Activated naive CD4-positive, alpha-beta T cell treated with anti-CD3 and anti-CD28 coated beads for 36 hours (primary cell): ENCODE measurements at regions not wholly inside any gene's neighbourhood (a gene's known extent, or its start where the extent isn't known, plus 50 kb on each side); places are given as distances from the start of the nearest gene placed in this dataset.
"Not testable (repeated sequence)": the region's sequence is repeated elsewhere in the genome, so short reads cannot be mapped to it uniquely, and the experiment has no call there.

Experiments used
- CTCF ChIA-PET: fragments of 350-600 bp; sonication (Branson Sonifier 250); formaldehyde crosslinking; loops from one replicate; lab custom pipeline; 2021; ENCODE audit warnings: antibody characterized with exemption; lab: Charles Lee
- DNase-seq: peaks from one replicate; pipeline ENCODE4 v3.0.0-alpha.2; 2020
- H3K27ac Mint-ChIP-seq: one replicate; pipeline ENCODE4 v1.8.0; 2021; ENCODE audit warnings: mild to moderate bottlenecking, mixed read lengths
- H3K27me3 Mint-ChIP-seq: one replicate; pipeline ENCODE4 v1.8.0; 2021; ENCODE audit warnings: low read depth, mixed read lengths
- H3K36me3 Mint-ChIP-seq: one replicate; pipeline ENCODE4 v1.8.0; 2021; ENCODE audit warnings: low read depth, mixed read lengths
- H3K4me1 Mint-ChIP-seq: one replicate; pipeline ENCODE4 v1.8.0; 2021; ENCODE audit warnings: low read depth, mixed read lengths
- H3K4me3 Mint-ChIP-seq: one replicate; pipeline ENCODE4 v1.8.0; 2021; ENCODE audit warnings: mild to moderate bottlenecking, moderate library complexity, mixed read lengths
- H3K9me3 Mint-ChIP-seq: one replicate; pipeline ENCODE4 v1.8.0; 2021; ENCODE audit warnings: mixed read lengths
- intact Hi-C: fragments of 100-400 bp; cut with micrococcal nuclease; formaldehyde crosslinking; loops from one replicate; pipeline ENCODE4 v1.15.1; 2023

DNA sequence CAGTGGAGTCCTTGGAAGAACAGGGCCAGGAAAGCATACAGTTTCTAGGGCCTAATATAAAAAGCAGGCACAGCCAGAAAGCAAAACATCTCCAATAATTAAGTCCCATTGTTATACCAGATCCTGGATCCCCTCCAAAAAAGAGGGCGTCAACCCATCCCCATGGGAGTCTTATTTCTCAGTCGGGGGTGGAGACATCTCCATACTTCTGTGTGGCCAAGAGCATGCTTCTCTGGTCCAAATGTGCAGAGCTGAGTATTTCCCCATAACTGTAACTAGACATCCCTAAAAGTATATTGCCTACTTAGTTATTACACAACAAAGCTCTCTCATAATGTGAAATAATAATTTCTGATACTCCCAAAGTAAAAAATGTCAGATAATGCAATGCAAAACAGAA is 104.2 kb upstream of the SOX13 start:
- CTCF ChIA-PET = interaction anchor here (0.7 kb wide), 1 partner anchor 342 kb away, joined by 5 read pairs; the partner anchor contains the start of gene ATP2B4
- Mint-ChIP-seq H3K9me3 (peaks cover 10% of the 10 kb centered on the region), H3K27me3 (peaks cover 2% of the 10 kb centered on the region), H3K4me1 (no peaks in the 10 kb centered on the region), H3K36me3 (peaks cover 1% of the 10 kb centered on the region), H3K27ac (no peak overlapping the region), H3K4me3 (no peak overlapping the region)
- DNase-seq = no peak
- intact Hi-C loops = no loop called here

DNA sequence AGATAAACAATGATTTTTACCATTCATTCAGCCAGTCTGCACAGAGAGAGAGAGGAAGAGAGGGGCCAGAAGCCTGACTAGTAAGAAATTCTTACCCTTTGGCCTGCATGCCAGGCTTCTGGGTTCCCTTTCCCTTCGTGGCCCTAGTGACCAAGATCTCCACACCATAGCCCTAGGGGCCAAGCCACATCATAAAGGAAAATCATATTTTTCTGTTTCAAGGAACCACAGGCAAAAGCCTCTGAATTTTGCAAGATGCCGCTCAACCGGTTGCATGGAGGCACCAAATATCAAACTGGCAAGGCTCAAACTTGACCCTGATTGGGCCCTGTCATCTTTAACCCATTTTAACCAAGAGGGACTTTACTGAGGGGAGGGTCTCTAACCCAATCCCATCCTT is 103.1 kb upstream of the SOX13 start:
- H3K27me3 Mint-ChIP-seq = peaks cover 2% of the 10 kb centered on the region
- DNase-seq = no peak
- CTCF ChIA-PET = no interaction called here
- peaks cover 17% of the 10 kb centered on the region for H3K9me3 Mint-ChIP-seq
- no peaks in the 10 kb centered on the region for H3K4me1 Mint-ChIP-seq
- H3K36me3 Mint-ChIP-seq = peaks cover 1% of the 10 kb centered on the region
- intact Hi-C loops = no loop called here
- H3K27ac Mint-ChIP-seq = no peak overlapping the region
- no peak overlapping the region for H3K4me3 Mint-ChIP-seq

DNA sequence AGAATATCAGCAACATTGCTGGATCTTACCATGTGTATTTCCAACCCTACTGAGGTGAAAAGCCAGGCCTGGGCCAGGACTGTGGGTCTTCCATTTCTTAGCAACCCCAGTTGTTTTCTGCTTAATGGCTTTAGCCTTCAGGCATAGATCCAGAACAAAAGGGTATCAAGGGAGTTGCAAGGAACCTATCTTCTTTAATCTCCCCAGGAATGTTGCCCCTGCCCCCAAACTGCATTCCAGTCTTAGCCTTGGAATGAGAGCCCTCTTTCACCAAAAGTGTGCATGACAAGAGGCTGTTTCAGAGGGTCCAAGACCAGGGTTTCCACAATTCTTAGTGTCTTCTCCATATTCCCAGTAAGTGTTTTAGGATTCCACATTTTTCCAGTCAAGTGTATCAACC is 87.9 kb upstream of the SOX13 start:
- H3K9me3 Mint-ChIP-seq = no peaks in the 10 kb centered on the region
- no peak overlapping the region for H3K27ac Mint-ChIP-seq
- H3K36me3 Mint-ChIP-seq = no peaks in the 10 kb centered on the region
- CTCF ChIA-PET = no interaction called here
- H3K27me3 Mint-ChIP-seq = no peaks in the 10 kb centered on the region
- intact Hi-C loops = no loop called here
- no peak overlapping the region for H3K4me3 Mint-ChIP-seq
- no peaks in the 10 kb centered on the region for H3K4me1 Mint-ChIP-seq
- no peak for DNase-seq

DNA sequence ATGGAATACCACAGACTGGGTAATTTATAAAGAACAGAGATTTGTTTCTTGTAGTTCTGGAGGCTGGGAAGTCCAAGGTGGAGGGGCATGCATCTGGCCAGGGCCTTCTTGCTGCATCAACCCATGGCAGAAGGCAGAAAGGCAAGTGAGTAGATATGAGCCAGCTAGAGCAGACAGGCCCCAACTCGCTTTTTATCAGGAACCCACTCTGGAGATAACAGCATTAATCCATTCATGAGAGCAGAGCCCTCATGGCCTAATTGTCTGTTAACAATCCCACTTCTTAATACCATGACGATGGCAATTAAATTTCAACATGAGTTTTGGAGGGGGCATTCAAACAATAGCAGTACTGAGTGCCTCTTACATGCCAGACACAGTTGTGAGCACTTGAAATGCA is 87.2 kb upstream of the SOX13 start:
- DNase-seq = no peak
- Mint-ChIP-seq H3K9me3 (no peaks in the 10 kb centered on the region), H3K27me3 (no peaks in the 10 kb centered on the region), H3K27ac (no peak overlapping the region), H3K4me1 (no peaks in the 10 kb centered on the region), H3K36me3 (no peaks in the 10 kb centered on the region), H3K4me3 (no peak overlapping the region)
- intact Hi-C loops = no loop called here
- CTCF ChIA-PET = no interaction called here

DNA sequence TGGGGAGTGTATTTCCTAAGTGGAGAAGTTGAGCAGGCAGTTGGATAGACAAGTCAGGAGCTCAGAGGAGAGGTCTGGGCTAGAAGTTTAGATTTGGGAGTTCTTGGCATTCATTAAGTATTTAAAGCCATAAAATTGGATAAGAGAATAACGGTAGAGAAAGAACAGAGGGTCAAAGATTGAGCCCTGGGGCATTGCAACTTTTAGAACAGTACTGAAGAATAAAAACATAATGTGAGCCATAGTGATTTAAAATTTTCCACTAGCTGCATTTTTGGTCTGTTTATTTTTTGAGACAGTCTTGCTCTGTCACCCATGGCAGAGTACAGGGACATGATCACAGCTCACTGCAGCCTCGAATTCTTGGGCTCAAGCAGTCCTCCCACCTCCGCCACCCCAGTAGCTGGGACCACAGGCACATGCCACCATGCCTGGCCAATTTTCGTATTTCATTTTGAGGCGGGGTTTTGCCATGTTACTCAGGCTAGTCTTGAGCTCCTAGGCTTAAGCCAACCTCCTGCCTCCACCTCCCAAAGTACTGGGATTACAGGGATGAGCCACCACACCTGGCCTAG is 85.9 kb upstream of the SOX13 start:
- Mint-ChIP-seq H3K9me3 (no peaks in the 10 kb centered on the region), H3K36me3 (no peaks in the 10 kb centered on the region), H3K4me3 (no peak overlapping the region), H3K27me3 (no peaks in the 10 kb centered on the region), H3K27ac (no peak overlapping the region), H3K4me1 (no peaks in the 10 kb centered on the region)
- intact Hi-C loops = no loop called here
- CTCF ChIA-PET = no interaction called here
- DNase-seq = no peak

DNA sequence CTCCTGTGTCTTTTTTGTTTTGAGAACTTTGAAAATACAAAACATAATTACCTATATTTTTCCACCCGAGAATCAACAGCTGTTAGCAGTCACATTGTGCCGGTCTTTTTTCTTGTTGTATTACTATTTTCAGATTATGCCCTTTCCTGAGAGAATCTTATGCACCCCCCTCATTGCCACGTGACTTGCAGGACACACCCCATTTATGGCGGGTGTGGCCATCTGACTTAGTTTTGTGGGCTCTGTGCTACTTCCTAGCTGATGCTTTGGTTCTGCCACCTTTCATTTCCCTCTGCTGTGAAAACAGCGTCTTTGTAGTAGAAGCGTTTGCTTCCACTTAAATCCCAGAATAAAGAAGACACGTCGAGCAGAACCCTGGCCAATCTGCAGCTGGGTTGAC is 82.8 kb upstream of the SOX13 start:
- Mint-ChIP-seq H3K27me3 (peaks cover 7% of the 10 kb centered on the region), H3K4me1 (no peaks in the 10 kb centered on the region), H3K9me3 (no peaks in the 10 kb centered on the region), H3K27ac (no peak overlapping the region), H3K36me3 (no peaks in the 10 kb centered on the region), H3K4me3 (no peak overlapping the region)
- intact Hi-C loops = no loop called here
- CTCF ChIA-PET = no interaction called here
- no peak for DNase-seq

DNA sequence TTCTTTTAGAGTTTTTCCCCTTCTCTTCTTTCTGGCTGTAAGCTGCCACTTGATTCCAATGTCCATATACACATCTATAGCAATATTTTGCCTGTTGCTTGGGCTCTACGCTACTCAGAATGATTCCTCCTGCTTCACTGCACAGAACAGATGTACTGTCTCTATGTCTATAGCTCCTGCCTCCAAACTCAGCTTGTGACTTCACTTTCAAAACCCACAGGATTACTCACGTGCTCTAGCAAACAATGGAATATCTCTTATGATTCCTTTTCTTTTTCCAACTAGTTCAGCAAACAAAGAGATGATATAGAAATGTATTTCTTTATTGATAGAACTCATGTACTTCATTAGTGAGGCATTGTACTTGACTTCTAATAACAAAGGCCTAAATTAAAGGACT is 80.5 kb upstream of the SOX13 start:
- intact Hi-C loops = no loop called here
- H3K27ac Mint-ChIP-seq = no peak overlapping the region
- H3K9me3 Mint-ChIP-seq = no peaks in the 10 kb centered on the region
- H3K4me3 Mint-ChIP-seq = no peak overlapping the region
- H3K4me1 Mint-ChIP-seq = no peaks in the 10 kb centered on the region
- CTCF ChIA-PET = no interaction called here
- no peak for DNase-seq
- H3K36me3 Mint-ChIP-seq = no peaks in the 10 kb centered on the region
- peaks cover 11% of the 10 kb centered on the region for H3K27me3 Mint-ChIP-seq

DNA sequence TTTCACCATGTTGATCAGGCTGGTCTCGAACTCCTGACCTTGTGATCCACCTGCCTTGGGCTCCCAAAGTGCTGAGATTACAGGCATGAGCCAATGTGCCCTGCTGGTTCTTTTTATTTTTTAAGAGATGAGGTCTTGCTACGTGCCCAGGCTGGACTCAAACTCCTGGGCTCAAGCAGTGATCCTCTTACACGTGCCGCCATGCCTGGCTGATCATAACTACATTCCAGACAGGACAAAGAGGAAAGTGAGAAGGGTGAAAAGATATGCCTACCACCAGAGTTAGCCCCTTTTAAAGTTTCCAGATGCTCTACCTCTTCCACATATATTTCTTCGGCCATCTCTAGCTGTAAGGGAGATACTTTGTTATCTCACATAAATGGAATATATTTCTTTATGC is 79.7 kb upstream of the SOX13 start:
- no peaks in the 10 kb centered on the region for H3K36me3 Mint-ChIP-seq
- H3K27ac Mint-ChIP-seq = no peak overlapping the region
- no peak for DNase-seq
- no peak overlapping the region for H3K4me3 Mint-ChIP-seq
- no peaks in the 10 kb centered on the region for H3K9me3 Mint-ChIP-seq
- H3K4me1 Mint-ChIP-seq = no peaks in the 10 kb centered on the region
- intact Hi-C loops = no loop called here
- CTCF ChIA-PET = interaction anchor here (0.7 kb wide), 1 partner anchor 118 kb away, joined by 3 read pairs; no protein-coding TSS in a partner anchor
- peaks cover 11% of the 10 kb centered on the region for H3K27me3 Mint-ChIP-seq

DNA sequence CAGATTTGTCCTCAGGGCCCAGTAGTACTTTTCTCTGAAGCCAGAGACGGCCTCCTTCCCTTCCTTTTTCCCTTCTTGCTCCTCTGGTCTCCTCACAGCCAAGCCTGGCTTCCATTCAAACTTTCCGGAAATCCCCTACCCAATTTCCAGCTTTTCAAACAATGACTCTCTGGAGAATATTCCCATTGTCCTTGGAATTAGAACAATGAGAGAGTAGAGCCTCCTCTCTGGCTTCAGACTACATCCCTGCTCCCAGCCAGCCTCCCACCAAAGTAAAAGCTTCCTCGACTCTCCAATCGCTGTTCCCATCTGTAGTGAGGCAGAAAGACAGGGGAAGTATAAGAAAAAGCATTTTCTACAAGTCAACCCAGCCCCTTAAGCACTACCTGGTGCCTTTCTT is 77.7 kb upstream of the SOX13 start:
- Mint-ChIP-seq H3K9me3 (peaks cover 1% of the 10 kb centered on the region), H3K4me3 (no peak overlapping the region), H3K27me3 (peaks cover 11% of the 10 kb centered on the region), H3K27ac (no peak overlapping the region), H3K4me1 (no peaks in the 10 kb centered on the region), H3K36me3 (no peaks in the 10 kb centered on the region)
- CTCF ChIA-PET = no interaction called here
- DNase-seq = no peak
- intact Hi-C loops = no loop called here

DNA sequence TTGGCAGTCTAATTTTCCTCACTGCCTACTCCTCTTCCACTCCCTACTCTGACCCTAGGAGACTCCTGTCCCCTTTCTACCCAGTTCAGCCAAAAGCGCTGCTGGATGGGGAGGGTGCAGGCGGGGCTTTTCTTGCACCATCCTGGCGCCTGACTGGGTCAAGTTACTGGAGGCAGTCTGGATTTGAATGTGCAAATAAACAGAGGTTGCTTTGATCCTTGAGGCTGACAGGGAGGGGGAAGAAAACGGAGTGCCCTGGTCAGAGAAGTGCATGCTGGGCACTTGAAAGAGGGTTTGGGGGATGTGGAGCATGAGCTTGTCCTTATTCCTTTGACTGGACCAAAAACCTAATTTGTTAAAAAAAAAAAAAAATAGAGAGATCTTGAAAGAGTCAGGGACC is 76.8 kb upstream of the SOX13 start:
- Mint-ChIP-seq H3K9me3 (peaks cover 2% of the 10 kb centered on the region), H3K27me3 (peaks cover 11% of the 10 kb centered on the region), H3K4me1 (peaks cover 4% of the 10 kb centered on the region), H3K4me3 (no peak overlapping the region), H3K36me3 (no peaks in the 10 kb centered on the region), H3K27ac (no peak overlapping the region)
- intact Hi-C loops = no loop called here
- CTCF ChIA-PET = no interaction called here
- no peak for DNase-seq

DNA sequence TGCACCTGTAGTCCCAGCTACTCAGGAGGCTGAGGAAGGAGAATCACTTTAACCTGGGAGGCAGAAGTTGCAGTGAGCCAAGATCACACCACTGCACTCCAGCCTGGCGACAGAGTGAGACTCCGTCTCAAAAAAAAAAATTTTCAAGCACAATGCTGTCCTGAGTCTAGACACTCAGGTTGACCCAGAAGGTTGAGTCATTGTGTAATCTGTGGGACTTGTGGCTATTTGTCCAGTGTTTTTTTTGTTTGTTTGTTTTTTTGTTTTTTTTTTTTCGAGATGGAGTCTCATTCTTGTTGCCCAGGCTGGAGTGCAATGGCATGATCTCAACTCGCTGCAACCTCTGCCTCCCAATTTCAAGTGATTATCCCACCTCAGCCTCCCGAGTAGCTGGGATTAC is 74.3 kb upstream of the SOX13 start:
- H3K4me3 Mint-ChIP-seq, H3K36me3 Mint-ChIP-seq, DNase-seq, H3K27me3 Mint-ChIP-seq, H3K27ac Mint-ChIP-seq, H3K4me1 Mint-ChIP-seq, intact Hi-C loops, H3K9me3 Mint-ChIP-seq: not testable (repeated sequence)
- CTCF ChIA-PET = interaction anchor here (0.6 kb wide), 1 partner anchor 209 kb away, joined by 3 read pairs; no protein-coding TSS in a partner anchor

DNA sequence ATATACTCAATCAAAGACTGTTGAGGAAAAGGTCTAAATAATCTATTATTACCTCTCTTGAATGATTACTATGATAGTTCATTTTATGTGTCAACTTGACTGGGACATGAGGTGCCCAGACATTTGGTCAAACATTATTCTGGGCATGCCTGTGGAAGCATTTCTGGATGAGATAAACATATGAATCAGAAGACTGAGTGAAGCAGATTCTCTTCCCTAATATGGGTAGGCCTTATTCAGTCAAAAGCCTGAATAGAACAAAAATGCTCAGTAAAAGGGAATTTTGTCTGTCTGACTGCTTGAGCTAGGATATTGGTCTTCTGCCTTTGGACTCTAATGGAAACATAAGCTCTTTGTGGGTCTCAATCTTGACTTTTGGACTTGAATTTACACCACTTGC is 73.3 kb upstream of the SOX13 start:
- H3K4me3 Mint-ChIP-seq = no peak overlapping the region
- peaks cover 6% of the 10 kb centered on the region for H3K27me3 Mint-ChIP-seq
- CTCF ChIA-PET = no interaction called here
- intact Hi-C loops = no loop called here
- peaks cover 4% of the 10 kb centered on the region for H3K4me1 Mint-ChIP-seq
- H3K9me3 Mint-ChIP-seq = peaks cover 2% of the 10 kb centered on the region
- no peak overlapping the region for H3K27ac Mint-ChIP-seq
- DNase-seq = no peak
- H3K36me3 Mint-ChIP-seq = no peaks in the 10 kb centered on the region

DNA sequence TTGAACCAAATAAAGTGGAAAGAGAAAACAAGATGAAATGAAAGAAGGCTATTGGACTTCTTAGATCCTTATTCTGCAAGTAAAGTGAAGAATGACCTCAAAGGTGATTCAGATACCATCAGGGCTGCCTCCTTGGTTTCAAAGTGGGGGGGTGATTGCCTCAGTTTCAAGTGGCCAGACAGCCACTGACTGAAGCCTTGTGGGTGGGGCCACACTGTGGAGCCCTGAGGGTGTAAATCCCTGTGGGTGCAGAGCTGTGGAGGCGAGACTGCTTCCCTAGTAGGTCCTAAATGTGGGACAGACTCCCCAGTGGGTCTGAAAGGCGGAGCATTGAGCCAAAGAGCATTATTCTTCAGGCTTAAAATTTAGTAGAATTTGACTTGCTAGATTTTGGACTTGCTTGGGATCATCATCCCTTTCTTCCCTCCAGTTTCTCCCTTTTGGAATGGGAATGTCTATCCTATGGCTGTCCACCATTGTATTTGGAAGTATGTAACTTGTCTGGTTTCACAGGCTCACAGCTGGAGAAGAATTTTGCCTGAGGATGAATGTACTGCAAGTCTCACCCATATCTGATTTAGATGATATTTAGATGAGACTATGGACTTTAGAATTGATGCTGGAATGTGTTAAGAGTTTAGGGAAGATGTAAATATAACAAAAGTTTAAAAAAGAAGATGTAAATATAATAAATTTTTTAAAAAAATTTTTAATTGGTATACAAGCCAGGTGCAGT is 71.6 kb upstream of the SOX13 start:
- peak; percentile 14 for DNase-seq
- intact Hi-C loops = no loop called here
- H3K36me3 Mint-ChIP-seq = no peaks in the 10 kb centered on the region
- H3K9me3 Mint-ChIP-seq = peaks cover 2% of the 10 kb centered on the region
- peaks cover 6% of the 10 kb centered on the region for H3K27me3 Mint-ChIP-seq
- H3K4me3 Mint-ChIP-seq = no peak overlapping the region
- CTCF ChIA-PET = no interaction called here
- peaks cover 4% of the 10 kb centered on the region for H3K4me1 Mint-ChIP-seq
- H3K27ac Mint-ChIP-seq = no peak overlapping the region
